ENCODE measurements at regions not wholly inside any gene's neighbourhood (a gene's known extent, or its start where the extent isn't known, plus 50 kb on each side); places are given as distances from the start of the nearest gene placed in this dataset.

- no peak overlapping the region for H2AFZ ChIP-seq (ENCODE audit: low read length)
- no TSS peak for BruUV-seq (replicated peaks)
- in situ Hi-C loops (cut with HindIII; ENCODE audit: extremely low pct_ligation_motif_present, low pct_unique_long_range_greater_than_20kb): no loop called here
- TF ChIP-seq NCOA5 (CRISPR knock-in tag; IDR thresholded peaks at IDR 0.05): no peak
- no peak for TF ChIP-seq SETDB1 (CRISPR knock-in tag; IDR thresholded peaks at IDR 0.05; ENCODE audit: borderline replicate concordance)
- TF ChIP-seq ZNF614 (CRISPR knock-in tag; IDR thresholded peaks at IDR 0.05; ENCODE audit: borderline replicate concordance): no peak
- TF ChIP-seq HMGXB4 (CRISPR knock-in tag; IDR thresholded peaks at IDR 0.05; ENCODE audit: borderline replicate concordance in 1 of 2, low read depth in 1 of 2): no peak
- intact Hi-C loops (cut with micrococcal nuclease; ENCODE audit: unreplicated experiment): no loop called here
- no peak for FAIRE-seq
- ChIA-PET POLR2A (no interaction called here), CTCF (ENCODE audit: low intra/inter-chr PET ratio, low total read pairs) (no interaction called here)
- 12% methylated on average over 3 of the region's 3 CpGs for WGBS (ENCODE audit: low lambda C conversion rate)
- H3K36me3 ChIP-seq (replicated peaks in 1 of 2; ENCODE audit: control insufficient read depth in 1 of 2, insufficient read depth in 2 of 2, low read length in 2 of 2): no peaks in the 10 kb centered on the region
- H3K4me2 ChIP-seq (ENCODE audit: low read depth, low read length): no peak overlapping the region
- DNase-seq (ENCODE audit: low spot score): no peak
- no peak overlapping the region for H3K27ac ChIP-seq (ENCODE audit: extremely low read length, insufficient read depth, low read length)
- H3K9ac ChIP-seq (ENCODE audit: insufficient read depth, low read depth, low read length): no peak overlapping the region
- no peak for ATAC-seq
- H3K79me2 ChIP-seq (ENCODE audit: insufficient read depth, low read length): no peaks in the 10 kb centered on the region
- peaks cover 0 to 12% of the 10 kb centered on the region in 2 experiments; a peak in 1 of 5 replicates for H3K27me3 ChIP-seq (ENCODE audit: control insufficient read depth in 1 of 2, insufficient read depth in 2 of 2, low read length in 2 of 2)
- no peaks in the 10 kb centered on the region for H3K4me1 ChIP-seq (ENCODE audit: insufficient read depth, low read length)
- no peaks in the 10 kb centered on the region for H3K9me3 ChIP-seq (ENCODE audit: low read length)
- H3K4me3 ChIP-seq (replicated peaks in 1 of 3; ENCODE audit: insufficient read depth in 1 of 3, low read depth in 2 of 3, low read length in 3 of 3): no peak overlapping the region
- H4K20me1 ChIP-seq (ENCODE audit: insufficient read depth, low read length): no peaks in the 10 kb centered on the region
These were observed 234.0 kb downstream of the ACTR3 start for GRCh38 chr2:114123925-114124324.

GRCh38 chr2:114127372-114127771 is 237.5 kb downstream of the ACTR3 start:
- in situ Hi-C loops (cut with HindIII; ENCODE audit: extremely low pct_ligation_motif_present, low pct_unique_long_range_greater_than_20kb): no loop called here
- Histone ChIP-seq H3K27ac (ENCODE audit: extremely low read length, insufficient read depth, low read length) (no peak overlapping the region), H3K4me1 (ENCODE audit: insufficient read depth, low read length) (no peaks in the 10 kb centered on the region), H2AFZ (ENCODE audit: low read length) (no peak overlapping the region), H3K79me2 (ENCODE audit: insufficient read depth, low read length) (no peaks in the 10 kb centered on the region), H3K27me3 (ENCODE audit: control insufficient read depth in 1 of 2, insufficient read depth in 2 of 2, low read length in 2 of 2) (peaks cover 0 to 6% of the 10 kb centered on the region in 2 experiments; a peak in 1 of 5 replicates), H4K20me1 (ENCODE audit: insufficient read depth, low read length) (no peaks in the 10 kb centered on the region), H3K9ac (ENCODE audit: insufficient read depth, low read depth, low read length) (no peak overlapping the region), H3K9me3 (ENCODE audit: low read length) (no peaks in the 10 kb centered on the region), H3K4me2 (ENCODE audit: low read depth, low read length) (no peak overlapping the region), H3K4me3 (replicated peaks in 1 of 3; ENCODE audit: insufficient read depth in 1 of 3, low read depth in 2 of 3, low read length in 3 of 3) (no peak overlapping the region), H3K36me3 (replicated peaks in 1 of 2; ENCODE audit: control insufficient read depth in 1 of 2, insufficient read depth in 2 of 2, low read length in 2 of 2) (no peaks in the 10 kb centered on the region)
- TF ChIP-seq ATF7 (IDR thresholded peaks at IDR 0.05) (peak; percentile 69), ATF7 (CRISPR knock-in tag; IDR thresholded peaks at IDR 0.05) (no peak), CREB1 (IDR thresholded peaks at IDR 0.05) (no peak), CREB1 (CRISPR knock-in tag; IDR thresholded peaks at IDR 0.05) (no peak), ZNF607 (CRISPR knock-in tag; IDR thresholded peaks at IDR 0.05; ENCODE audit: borderline replicate concordance) (no peak)
- FAIRE-seq (no peak), DNase-seq (ENCODE audit: low spot score) (no peak), ATAC-seq (no peak)
- POLR2A ChIA-PET: no interaction called here
- intact Hi-C loops (cut with micrococcal nuclease; ENCODE audit: unreplicated experiment): no loop called here
- 4% methylated on average over 2 of the region's 2 CpGs for WGBS (ENCODE audit: low lambda C conversion rate)
- CTCF ChIA-PET (ENCODE audit: low intra/inter-chr PET ratio, low total read pairs): no interaction called here
- BruUV-seq (replicated peaks): no TSS peak
